H9 (cell line): ENCODE measurements at regions not wholly inside any gene's neighbourhood (a gene's known extent, or its start where the extent isn't known, plus 50 kb on each side); places are given as distances from the start of the nearest gene placed in this dataset.

Experiments used
- DNase-seq: peaks from one replicate; pipeline ENCODE4 v3.0.0-alpha.2; 2017
- H2AFZ ChIP-seq: one replicate; pipeline ENCODE4 v1.6.1; 2013; ENCODE audit warnings: mild to moderate bottlenecking, low read length, control low read depth, moderate library complexity
- H2AK5ac ChIP-seq: 2 replicates; pipeline ENCODE4 v1.6.1; 2013; ENCODE audit warnings: low read length, control low read depth, mixed read lengths; ENCODE audit not compliant: insufficient read length
- H2BK120ac ChIP-seq: one replicate; pipeline ENCODE4 v1.6.1; 2013; ENCODE audit warnings: low read depth, mild to moderate bottlenecking, low read length, control low read depth, inconsistent platforms; ENCODE audit not compliant: poor library complexity, severe bottlenecking
- H2BK12ac ChIP-seq: 2 replicates; pipeline ENCODE4 v1.6.1; 2013; ENCODE audit warnings: low read length, control low read depth, mixed read lengths, low read depth; ENCODE audit not compliant: insufficient read length
- H2BK15ac ChIP-seq: 2 replicates; pipeline ENCODE4 v1.6.1; 2013; ENCODE audit warnings: low read depth, low read length, control low read depth
- H2BK20ac ChIP-seq: one replicate; pipeline ENCODE4 v1.6.1; 2013; ENCODE audit warnings: low read depth, mild to moderate bottlenecking, low read length, control low read depth, inconsistent platforms; ENCODE audit not compliant: poor library complexity, severe bottlenecking
- H2BK5ac ChIP-seq: 2 replicates; pipeline ENCODE4 v1.6.1; 2013; ENCODE audit warnings: low read length, control low read depth, mixed read lengths; ENCODE audit not compliant: insufficient read length
- H3K14ac ChIP-seq: 2 replicates; pipeline ENCODE4 v1.6.1; 2013; ENCODE audit warnings: low read length, control low read depth; ENCODE audit not compliant: insufficient read depth
- H3K18ac ChIP-seq: 2 replicates; pipeline ENCODE4 v1.6.1; 2013; ENCODE audit warnings: low read depth, mild to moderate bottlenecking, mixed read lengths, low read length, control low read depth; ENCODE audit not compliant: insufficient read length
- H3K23ac ChIP-seq: 2 replicates; pipeline ENCODE4 v1.6.1; 2013; ENCODE audit warnings: low read length, control low read depth, mixed read lengths, low read depth; ENCODE audit not compliant: insufficient read length
- H3K23me2 ChIP-seq: 2 replicates; pipeline ENCODE4 v1.6.1; 2013; ENCODE audit warnings: low read depth, mild to moderate bottlenecking, mixed read lengths, low read length, control low read depth; ENCODE audit not compliant: insufficient read length, poor library complexity, severe bottlenecking
- H3K27ac ChIP-seq: 2 replicates; pipeline ENCODE4 v1.5.1; 2013; ENCODE audit warnings: low read length, control low read depth, mixed read lengths, low read depth; ENCODE audit not compliant: insufficient read length
- H3K27me3 ChIP-seq: 2 replicates; pipeline ENCODE4 v1.6.1; 2013; ENCODE audit warnings: low read length, control low read depth, inconsistent platforms; ENCODE audit not compliant: insufficient read depth
- H3K4ac ChIP-seq: 2 replicates; pipeline ENCODE4 v1.6.1; 2013; ENCODE audit warnings: low read depth, mild to moderate bottlenecking, control low read depth, inconsistent platforms, low read length, moderate library complexity
- H3K4me1 ChIP-seq: 2 replicates; pipeline ENCODE4 v1.6.1; 2013; ENCODE audit warnings: low read length, control low read depth, inconsistent platforms; ENCODE audit not compliant: insufficient read depth
- H3K4me2 ChIP-seq: 2 replicates; pipeline ENCODE4 v1.6.1; 2013; ENCODE audit warnings: low read length, control low read depth, mixed read lengths; ENCODE audit not compliant: insufficient read length, insufficient read depth
- H3K56ac ChIP-seq: 2 replicates; pipeline ENCODE4 v1.6.1; 2013; ENCODE audit warnings: low read depth, mild to moderate bottlenecking, mixed read lengths, low read length, control low read depth; ENCODE audit not compliant: insufficient read length
- H3K79me1 ChIP-seq: 2 replicates; pipeline ENCODE4 v1.6.1; 2013; ENCODE audit warnings: low read depth, mild to moderate bottlenecking, moderate library complexity, low read length, control low read depth, inconsistent platforms; ENCODE audit not compliant: insufficient read depth, poor library complexity, severe bottlenecking
- H3K79me2 ChIP-seq: 2 replicates; pipeline ENCODE4 v1.6.1; 2013; ENCODE audit warnings: low read length, control low read depth, inconsistent platforms; ENCODE audit not compliant: insufficient read depth
- H3K9ac ChIP-seq: 2 replicates; pipeline ENCODE4 v1.6.1; 2013; ENCODE audit warnings: low read length, control low read depth, mixed read lengths; ENCODE audit not compliant: insufficient read length; ENCODE audit errors: extremely low read depth
- H3K9me3 ChIP-seq: one replicate; pipeline ENCODE4 v1.6.1; 2013; ENCODE audit warnings: low read depth, low read length, inconsistent platforms; ENCODE audit not compliant: control insufficient read depth
- H3T11ph ChIP-seq: one replicate; pipeline ENCODE4 v1.6.1; 2013; ENCODE audit warnings: mild to moderate bottlenecking, low read length, control low read depth, inconsistent platforms
- H4K20me1 ChIP-seq: one replicate; pipeline ENCODE4 v1.6.1; 2013; ENCODE audit not compliant: control insufficient read depth, insufficient read length, insufficient read depth
- H4K5ac ChIP-seq: 2 replicates; pipeline ENCODE4 v1.6.1; 2013; ENCODE audit warnings: low read depth, mild to moderate bottlenecking, mixed read lengths, low read length, control low read depth; ENCODE audit not compliant: insufficient read length
- H4K8ac ChIP-seq: replicated peaks from 2 replicates; pipeline ENCODE4 v1.6.1; 2013; ENCODE audit warnings: low read length, control low read depth, mixed read lengths, low read depth; ENCODE audit not compliant: insufficient read length
- H4K91ac ChIP-seq: 2 replicates; pipeline ENCODE4 v1.6.1; 2013; ENCODE audit warnings: low read depth, mild to moderate bottlenecking, moderate library complexity, mixed read lengths, low read length, control low read depth; ENCODE audit not compliant: insufficient read length
- H3K27ac Mint-ChIP-seq, 3 experiments: 2 replicates in 2 of 3; 3 replicates in 1 of 3; pipeline ENCODE4 v1.8.0; 2020 to 2021; ENCODE audit warnings: mixed read lengths in 3 of 3, mild to moderate bottlenecking in 1 of 3, moderate library complexity in 1 of 3
- H3K27me3 Mint-ChIP-seq: 2 replicates; pipeline ENCODE4 v1.8.0; 2021; ENCODE audit warnings: low read depth, mild to moderate bottlenecking, moderate library complexity, mixed read lengths
- H3K36me3 Mint-ChIP-seq, 3 experiments: 2 replicates in 2 of 3; 3 replicates in 1 of 3; pipeline ENCODE4 v1.8.0; 2020 to 2021; ENCODE audit warnings: low read depth in 3 of 3, mixed read lengths in 3 of 3; ENCODE audit not compliant: insufficient read depth in 1 of 3
- H3K4me1 Mint-ChIP-seq, 2 experiments: 2 replicates each; pipeline ENCODE4 v1.8.0; 2020; ENCODE audit warnings: mixed read lengths in 2 of 2
- H3K4me3 Mint-ChIP-seq, 2 experiments: 2 replicates in 1 of 2; 3 replicates in 1 of 2; pipeline ENCODE4 v1.8.0; 2020 to 2021; ENCODE audit warnings: mild to moderate bottlenecking in 2 of 2, mixed read lengths in 2 of 2, moderate library complexity in 1 of 2
- H3K9me3 Mint-ChIP-seq, 2 experiments: 2 replicates in 1 of 2; 3 replicates in 1 of 2; pipeline ENCODE4 v1.8.0; 2020; ENCODE audit warnings: mild to moderate bottlenecking in 2 of 2, mixed read lengths in 2 of 2, moderate library complexity in 1 of 2
- CTCF ChIP-seq: fragments of 200-600 bp; sonication (generic); conservative IDR thresholded peaks from 3 replicates; pipeline ENCODE4 v1.8.0; 2021; ENCODE audit warnings: antibody characterized with exemption, mild to moderate bottlenecking
- WGBS: extraction: QIAGEN DNeasy Blood & Tissue Kit; methylation state at CpG from one replicate; pipeline ENCODE4 v1.1.7; 2013; ENCODE audit warnings: missing lambda C conversion rate, low lambda C conversion rate, mixed read lengths; ENCODE audit not compliant: insufficient read length; ENCODE audit errors: extremely low coverage; 5-methylcytosine and 5-hydroxymethylcytosine counted together

- H3K23ac ChIP-seq, result no peak overlapping the region
- H3K9me3 ChIP-seq, result no peaks in the 10 kb centered on the region
- no peaks in the 10 kb centered on the region for H3K79me1 ChIP-seq
- H2BK15ac ChIP-seq, result no peak overlapping the region
- H3K56ac ChIP-seq, result no peak overlapping the region
- no peak for TF ChIP-seq CTCF
- no peak overlapping the region for H3K4me2 ChIP-seq
- Mint-ChIP-seq H3K4me1 (peaks cover 0 to 5% of the 10 kb centered on the region in 2 experiments; a peak in 3 of 4 replicates), H3K4me3 (no peak overlapping the region), H3K9me3 (no peaks in the 10 kb centered on the region), H3K27ac (no peak overlapping the region; a peak in 1 of 7 replicates), H3K36me3 (no peaks in the 10 kb centered on the region), H3K27me3 (peaks cover 5% of the 10 kb centered on the region)
- no peaks in the 10 kb centered on the region for H3K79me2 ChIP-seq
- H2BK12ac ChIP-seq, result no peak overlapping the region
- H3K9ac ChIP-seq, result no peak overlapping the region
- DNase-seq, result no peak
- no peak overlapping the region for H2BK20ac ChIP-seq
- no peaks in the 10 kb centered on the region for H3K23me2 ChIP-seq
- H3K27me3 ChIP-seq, result no peaks in the 10 kb centered on the region
- no peak overlapping the region for H3K18ac ChIP-seq
- H2AK5ac ChIP-seq, result no peak overlapping the region
- no peak overlapping the region for H3K4ac ChIP-seq
- H4K91ac ChIP-seq, result no peak overlapping the region
- H3T11ph ChIP-seq, result no peak overlapping the region
- no CpG with 5 or more reads among the region's 3 CpGs for WGBS
- H3K4me1 ChIP-seq, result no peaks in the 10 kb centered on the region
- no peak overlapping the region for H4K5ac ChIP-seq
- no peaks in the 10 kb centered on the region for H4K20me1 ChIP-seq
- no peak overlapping the region for H4K8ac ChIP-seq
- no peak overlapping the region for H2BK120ac ChIP-seq
- H3K27ac ChIP-seq, result no peak overlapping the region
- no peak overlapping the region for H2AFZ ChIP-seq
- no peak overlapping the region for H2BK5ac ChIP-seq
- H3K14ac ChIP-seq, result no peak overlapping the region
Observed at GRCh38 chr3:132241776-132242514, 75.3 kb upstream of the ACP3 start.
